ENCODE measurements at regions not wholly inside any gene's neighbourhood (a gene's known extent, or its start where the extent isn't known, plus 50 kb on each side); places are given as distances from the start of the nearest gene placed in this dataset.

DNA sequence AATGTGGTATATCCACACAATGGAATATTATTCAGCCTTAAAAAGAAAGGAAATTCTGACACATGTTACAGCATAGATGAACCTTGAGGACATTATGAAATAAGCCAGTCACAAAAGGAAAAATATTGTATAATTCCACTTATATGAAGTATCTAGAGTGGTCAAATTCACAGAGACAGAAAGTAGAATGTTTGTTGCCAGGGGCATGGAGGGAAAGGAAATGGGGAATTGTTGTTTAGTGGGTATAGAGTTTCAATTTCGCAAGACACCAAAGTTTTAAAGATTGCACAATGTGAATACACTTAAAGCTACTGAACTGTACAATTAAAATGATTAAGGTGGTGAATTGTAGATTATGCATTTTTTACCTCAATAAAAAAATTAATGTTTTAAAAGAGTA, 92.9 kb downstream of the TXNL1 start:
- no peak for DNase-seq (ENCODE audit: low read depth)

DNA sequence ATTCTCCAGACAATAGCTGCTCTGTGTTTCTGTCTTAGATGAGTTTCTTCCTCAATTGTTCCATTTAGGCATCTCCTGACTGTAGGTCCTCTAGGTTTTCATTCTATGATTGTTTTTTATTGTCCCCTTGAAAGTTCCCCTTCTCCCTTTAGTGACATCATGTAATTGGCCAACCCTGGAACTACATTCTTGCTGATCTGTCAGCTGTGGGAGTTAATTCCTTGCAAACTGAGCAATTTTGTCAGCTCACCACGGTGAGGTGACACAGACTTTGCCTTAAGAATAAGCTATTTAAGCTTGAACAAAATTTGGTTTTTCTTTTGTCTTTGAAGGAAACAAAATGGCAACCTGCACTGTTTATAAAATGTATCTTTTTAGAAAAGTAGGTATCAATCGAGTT, 95.9 kb downstream of the TXNL1 start:
- no peak for DNase-seq (ENCODE audit: low read depth)

GRCh38 chr18:56541793-56542192, 96.6 kb downstream of the TXNL1 start:
- DNase-seq (ENCODE audit: low read depth), result no peak

- no peak for DNase-seq (ENCODE audit: low read depth)
These were observed 97.1 kb downstream of the TXNL1 start for GRCh38 chr18:56541340-56541739.

DNA sequence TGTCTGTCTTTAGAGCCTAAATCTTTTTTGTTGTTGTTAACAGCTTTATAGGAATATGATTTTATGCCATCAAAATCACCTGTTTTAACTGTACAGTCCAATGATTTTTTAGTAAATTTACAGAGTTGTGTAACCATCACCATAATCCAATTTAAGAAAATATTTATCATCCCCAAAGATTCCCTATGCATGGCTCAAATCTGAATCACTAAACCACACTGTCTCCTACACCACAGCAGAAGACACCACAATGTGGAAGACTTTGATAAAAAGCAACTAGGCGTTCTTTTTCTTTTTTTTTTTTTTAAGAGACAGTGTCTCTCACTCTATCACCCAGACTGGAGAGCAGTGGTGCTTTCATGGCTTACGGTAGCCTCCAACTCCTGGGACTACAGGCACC, 99.6 kb downstream of the TXNL1 start:
- no peak for DNase-seq (ENCODE audit: low read depth)

DNA sequence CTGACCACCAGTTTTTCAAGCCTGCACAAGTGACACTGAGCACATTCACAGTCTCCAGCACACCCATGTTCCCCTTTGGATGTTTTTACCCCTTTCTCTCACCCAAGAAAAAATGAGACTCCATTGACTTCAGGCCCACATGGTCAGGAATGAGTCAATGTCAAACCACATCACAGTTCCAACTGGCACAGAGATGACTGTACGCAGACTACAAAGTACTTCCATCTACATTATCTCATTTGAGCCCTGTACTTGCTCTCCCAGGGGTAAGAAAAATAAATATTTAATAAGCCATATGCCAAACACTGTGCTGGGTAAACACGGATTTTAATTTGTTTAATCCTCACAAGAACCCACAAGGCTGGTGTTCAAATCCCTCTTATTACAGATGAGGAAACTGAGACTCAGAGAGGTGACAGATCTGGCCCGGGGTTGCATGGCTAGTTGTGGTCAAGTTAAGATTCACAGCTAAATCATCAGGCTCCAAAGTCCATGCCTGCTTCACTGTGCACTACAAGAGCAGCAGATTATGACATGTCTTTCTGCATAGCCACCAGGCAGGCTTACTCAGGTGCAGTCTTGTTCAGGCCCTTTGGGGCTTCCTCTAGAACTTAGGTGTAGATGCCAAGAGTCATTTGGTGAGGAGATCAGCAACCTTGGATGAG, 106.1 kb downstream of the TXNL1 start:
- no peak for DNase-seq (ENCODE audit: low read depth)

GRCh38 chr18:56522816-56523215, 115.6 kb downstream of the TXNL1 start:
- DNase-seq (ENCODE audit: low read depth), result peak; percentile 82

GRCh38 chr18:56521263-56521662, 117.1 kb downstream of the TXNL1 start:
- DNase-seq (ENCODE audit: low read depth), result no peak

DNA sequence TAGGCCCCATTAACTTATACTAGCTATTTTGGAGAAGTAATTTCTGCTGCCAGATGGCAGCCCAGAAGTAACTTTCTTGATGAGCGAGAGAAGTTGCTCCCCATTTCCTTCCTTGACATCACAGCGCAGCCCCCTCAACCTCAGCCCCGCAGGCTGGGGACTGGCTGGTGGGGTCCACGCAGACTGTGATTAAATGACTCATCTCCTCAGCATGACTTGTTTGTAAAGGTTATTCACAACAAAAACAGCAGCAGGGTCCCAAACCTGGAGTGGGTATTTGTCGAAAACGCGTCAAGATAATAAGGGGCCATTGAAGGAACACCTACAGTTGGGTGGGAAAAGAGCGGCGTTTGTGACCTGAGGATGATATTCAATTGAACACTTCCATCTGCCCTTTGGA, 120.6 kb downstream of the TXNL1 start:
- no peak for DNase-seq (ENCODE audit: low read depth)

DNA sequence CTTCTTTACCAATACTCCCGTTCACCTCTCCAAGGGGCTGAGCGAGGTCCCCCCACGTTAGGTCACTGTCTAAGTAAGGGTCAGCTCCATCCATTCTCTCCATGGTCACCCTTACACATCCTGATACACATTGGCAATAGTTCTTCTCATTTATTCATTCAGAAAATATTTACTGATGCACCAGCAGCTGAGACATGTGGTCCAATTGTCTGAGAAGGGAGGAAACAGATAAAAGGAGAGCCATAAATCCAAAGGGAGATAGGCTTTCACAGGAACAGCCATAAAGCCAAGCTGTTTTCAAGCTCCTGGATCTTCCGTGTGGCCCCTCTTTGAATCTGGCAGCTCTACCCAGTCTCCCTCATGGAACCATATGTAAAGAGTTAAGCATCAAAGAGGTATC, 121.2 kb downstream of the TXNL1 start:
- no peak for DNase-seq (ENCODE audit: low read depth)

GRCh38 chr18:56516789-56517188, 121.6 kb downstream of the TXNL1 start:
- DNase-seq (ENCODE audit: low read depth), result peak; percentile 45

DNA sequence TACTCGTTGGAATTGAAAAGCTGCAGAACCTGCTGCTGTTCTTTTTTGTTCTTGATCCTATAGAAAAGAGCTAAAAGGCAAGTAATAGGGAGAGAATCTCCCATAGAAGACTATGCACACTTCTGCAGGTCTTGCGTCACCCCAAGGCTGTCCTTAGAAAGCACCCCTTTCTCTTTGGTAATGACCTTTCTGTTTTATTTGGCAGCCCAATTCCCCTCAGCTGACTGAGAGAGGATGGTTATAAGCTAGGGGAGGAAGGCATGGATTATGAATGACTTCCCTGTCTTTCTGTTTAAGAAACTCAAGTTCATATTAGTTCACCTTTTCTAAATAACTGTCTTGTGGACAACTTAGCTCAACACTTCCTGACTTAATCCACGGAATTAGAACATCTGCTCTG, 122.9 kb downstream of the TXNL1 start:
- DNase-seq (ENCODE audit: low read depth), result no peak

- DNase-seq (ENCODE audit: low read depth), result no peak
These were observed 126.4 kb downstream of the TXNL1 start for GRCh38 chr18:56511996-56512395.

- DNase-seq (ENCODE audit: low read depth), result no peak
These were observed 128.3 kb downstream of the TXNL1 start for GRCh38 chr18:56510108-56510507.

GRCh38 chr18:56509656-56510055, 128.7 kb downstream of the TXNL1 start:
- no peak for DNase-seq (ENCODE audit: low read depth)

- DNase-seq (ENCODE audit: low read depth), result no peak
These were observed 129.9 kb downstream of the TXNL1 start for GRCh38 chr18:56508370-56509036.

GRCh38 chr18:56505971-56506370, 132.4 kb downstream of the TXNL1 start:
- DNase-seq (ENCODE audit: low read depth), result no peak

DNA sequence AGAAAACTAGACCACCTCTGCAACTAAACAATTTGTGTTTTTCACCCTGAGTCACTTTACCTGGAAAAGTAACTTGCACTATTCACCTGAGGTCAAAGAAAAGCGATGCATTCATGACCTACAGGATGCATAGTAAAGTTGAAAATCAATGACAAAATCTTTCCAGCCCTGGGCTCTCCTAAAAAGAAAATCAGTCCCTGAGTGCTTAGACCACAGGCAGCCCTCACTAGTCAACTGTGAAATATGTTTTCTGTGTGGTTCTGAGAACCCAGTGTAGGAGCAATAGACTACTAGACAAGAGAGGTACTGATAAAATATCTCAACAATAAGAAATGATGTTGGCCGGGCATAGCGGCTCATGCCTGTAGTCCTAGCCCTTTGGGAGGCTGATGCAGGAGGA, 133.1 kb downstream of the TXNL1 start:
- no peak for DNase-seq (ENCODE audit: low read depth)

GRCh38 chr18:56501896-56502295, 136.5 kb downstream of the TXNL1 start:
- DNase-seq (ENCODE audit: low read depth), result no peak

GRCh38 chr18:56495884-56496283, 142.5 kb downstream of the TXNL1 start:
- DNase-seq (ENCODE audit: low read depth), result no peak

DNA sequence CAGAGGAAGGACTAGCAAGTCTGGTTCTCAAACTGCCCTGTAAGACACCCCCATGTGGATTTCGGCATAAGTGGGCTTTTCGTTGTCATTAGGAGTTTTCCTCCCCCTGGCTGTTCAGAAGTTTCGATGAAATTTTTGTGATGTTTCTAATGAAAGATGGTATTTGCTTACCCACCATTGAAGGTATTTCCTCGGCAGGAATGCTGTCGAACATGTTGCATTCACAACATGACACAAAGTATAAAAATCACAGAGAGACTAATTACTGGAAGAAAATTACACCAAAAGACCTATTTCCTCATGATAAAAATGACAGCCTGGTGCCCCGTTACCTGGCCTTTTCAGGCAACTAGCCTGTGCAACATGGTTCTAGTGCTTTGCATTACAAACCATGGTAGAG, 144.9 kb downstream of the TXNL1 start:
- no peak for DNase-seq (ENCODE audit: low read depth)

DNA sequence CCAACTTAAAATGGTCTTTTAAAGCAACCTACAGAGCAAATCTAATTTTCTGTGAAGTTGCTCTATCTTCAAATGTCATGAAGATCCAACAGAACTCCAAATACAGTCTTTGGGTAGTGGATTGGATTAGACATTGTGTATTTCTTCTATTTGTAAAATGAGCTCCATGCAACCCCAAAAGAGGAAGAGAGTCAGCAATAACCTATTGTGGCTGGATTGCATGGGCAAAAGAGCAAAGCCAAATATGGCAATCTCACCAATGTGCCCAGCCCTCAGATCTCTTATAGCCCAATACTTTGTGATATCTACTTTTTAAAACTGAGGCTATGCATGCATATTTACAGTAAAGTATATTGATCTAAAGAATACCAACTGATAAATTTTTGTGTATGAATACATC, 146.3 kb downstream of the TXNL1 start:
- DNase-seq (ENCODE audit: low read depth), result no peak

GRCh38 chr18:56490942-56491341, 147.4 kb downstream of the TXNL1 start:
- DNase-seq (ENCODE audit: low read depth), result no peak

- DNase-seq (ENCODE audit: low read depth), result no peak
These were observed 148.5 kb downstream of the TXNL1 start for GRCh38 chr18:56489893-56490292.
